ENCODE measurements at regions not wholly inside any gene's neighbourhood (a gene's known extent, or its start where the extent isn't known, plus 50 kb on each side); places are given as distances from the start of the nearest gene placed in this dataset.

DNA sequence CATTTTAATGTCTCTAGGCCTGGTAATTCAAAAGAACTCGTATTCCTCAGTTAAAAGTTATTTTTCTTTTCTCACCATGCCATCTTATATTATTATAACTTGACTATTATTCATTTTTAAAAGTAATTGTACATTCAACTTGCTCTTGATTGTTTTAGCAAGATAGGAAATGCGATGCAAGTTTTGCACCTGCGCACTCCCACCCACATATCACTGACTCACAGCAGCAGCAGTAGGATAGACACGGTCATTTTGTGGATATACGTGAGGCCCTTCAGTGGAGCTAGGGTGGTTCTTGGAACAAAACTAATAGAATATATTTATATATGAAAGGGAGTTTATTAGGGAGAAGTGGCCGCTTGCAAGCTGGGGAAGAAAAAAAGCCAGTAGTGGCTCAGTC, 95.5 kb upstream of the UBE3A start:
- no peak for DNase-seq (ENCODE audit: extremely low read depth, low read depth)
- TF ChIP-seq, protein P1, sequence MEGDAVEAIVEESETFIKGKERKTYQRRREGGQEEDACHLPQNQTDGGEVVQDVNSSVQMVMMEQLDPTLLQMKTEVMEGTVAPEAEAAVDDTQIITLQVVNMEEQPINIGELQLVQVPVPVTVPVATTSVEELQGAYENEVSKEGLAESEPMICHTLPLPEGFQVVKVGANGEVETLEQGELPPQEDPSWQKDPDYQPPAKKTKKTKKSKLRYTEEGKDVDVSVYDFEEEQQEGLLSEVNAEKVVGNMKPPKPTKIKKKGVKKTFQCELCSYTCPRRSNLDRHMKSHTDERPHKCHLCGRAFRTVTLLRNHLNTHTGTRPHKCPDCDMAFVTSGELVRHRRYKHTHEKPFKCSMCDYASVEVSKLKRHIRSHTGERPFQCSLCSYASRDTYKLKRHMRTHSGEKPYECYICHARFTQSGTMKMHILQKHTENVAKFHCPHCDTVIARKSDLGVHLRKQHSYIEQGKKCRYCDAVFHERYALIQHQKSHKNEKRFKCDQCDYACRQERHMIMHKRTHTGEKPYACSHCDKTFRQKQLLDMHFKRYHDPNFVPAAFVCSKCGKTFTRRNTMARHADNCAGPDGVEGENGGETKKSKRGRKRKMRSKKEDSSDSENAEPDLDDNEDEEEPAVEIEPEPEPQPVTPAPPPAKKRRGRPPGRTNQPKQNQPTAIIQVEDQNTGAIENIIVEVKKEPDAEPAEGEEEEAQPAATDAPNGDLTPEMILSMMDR (IDR thresholded peaks at IDR 0.05; ENCODE audit: low read depth, low read length, missing control alignments) = no peak
- no peak overlapping the region for H3K4me3 ChIP-seq (replicated peaks; ENCODE audit: low read depth, low read length)

DNA sequence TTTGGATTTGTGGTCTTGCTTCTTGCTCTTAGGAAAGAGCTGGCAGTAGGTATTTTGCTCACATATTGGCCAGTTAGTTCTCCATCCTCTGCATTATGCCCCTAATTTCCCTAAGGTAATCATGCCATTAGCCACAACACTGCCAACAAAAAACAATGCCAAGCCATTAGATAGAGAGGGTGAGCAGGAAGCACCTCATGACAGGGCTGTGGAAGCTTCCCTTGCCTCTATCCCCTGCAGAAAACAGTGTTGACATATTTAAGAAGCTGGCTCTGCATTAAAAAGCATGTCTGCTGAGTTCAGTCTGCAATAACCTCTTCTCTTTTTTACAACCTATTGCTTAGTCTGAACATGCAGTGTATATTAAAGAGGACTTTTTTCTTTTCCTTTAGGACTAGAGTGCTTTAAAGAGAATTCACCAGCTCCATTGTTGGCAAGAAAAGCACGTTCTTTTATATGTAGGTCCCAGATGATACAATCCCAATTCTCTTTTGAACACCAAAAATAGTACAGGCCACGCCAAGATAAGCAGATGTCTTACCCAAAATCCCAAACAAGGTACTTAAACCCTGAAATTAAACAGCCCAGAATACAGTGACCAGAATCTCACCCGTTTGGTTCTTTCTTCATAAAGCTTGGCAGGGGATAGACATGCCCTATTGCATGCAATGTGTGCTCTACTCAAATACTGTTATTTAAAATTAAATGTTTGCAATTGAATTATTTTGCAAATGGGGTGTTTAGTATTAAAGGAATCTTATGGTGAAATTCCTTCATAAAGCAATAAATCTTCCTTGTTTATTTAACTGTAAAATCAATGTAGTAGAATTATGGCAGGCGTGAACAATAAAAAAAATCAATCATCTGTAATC, 93.7 kb upstream of the UBE3A start:
- DNase-seq (ENCODE audit: extremely low read depth, low read depth) = no peak
- TF ChIP-seq, protein P1 (IDR thresholded peaks at IDR 0.05; ENCODE audit: low read depth, low read length, missing control alignments) = no peak
- no peak overlapping the region for H3K4me3 ChIP-seq (replicated peaks; ENCODE audit: low read depth, low read length)

DNA sequence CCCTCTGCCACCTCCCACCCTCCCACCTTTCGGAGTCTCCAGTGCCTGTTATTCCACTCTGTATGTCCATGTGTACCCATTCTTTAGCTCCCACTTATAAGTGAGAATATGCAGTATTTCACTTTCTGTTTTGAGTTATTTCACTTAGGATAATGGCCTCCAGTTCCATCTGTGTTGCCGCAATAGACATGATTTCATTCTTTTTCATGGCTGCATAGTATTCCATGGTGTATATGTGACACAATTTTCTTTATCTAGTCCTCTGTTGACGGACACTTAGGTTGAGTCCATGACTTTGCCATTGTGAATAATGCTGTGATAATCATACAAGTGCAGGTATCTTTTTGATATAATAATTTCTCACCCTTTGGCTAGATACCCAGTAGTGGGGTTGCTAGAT, 91.0 kb upstream of the UBE3A start:
- no peak for DNase-seq (ENCODE audit: extremely low read depth, low read depth)
- TF ChIP-seq, protein P1 (IDR thresholded peaks at IDR 0.05; ENCODE audit: low read depth, low read length, missing control alignments) = no peak
- H3K4me3 ChIP-seq (replicated peaks; ENCODE audit: low read depth, low read length) = no peak overlapping the region

DNA sequence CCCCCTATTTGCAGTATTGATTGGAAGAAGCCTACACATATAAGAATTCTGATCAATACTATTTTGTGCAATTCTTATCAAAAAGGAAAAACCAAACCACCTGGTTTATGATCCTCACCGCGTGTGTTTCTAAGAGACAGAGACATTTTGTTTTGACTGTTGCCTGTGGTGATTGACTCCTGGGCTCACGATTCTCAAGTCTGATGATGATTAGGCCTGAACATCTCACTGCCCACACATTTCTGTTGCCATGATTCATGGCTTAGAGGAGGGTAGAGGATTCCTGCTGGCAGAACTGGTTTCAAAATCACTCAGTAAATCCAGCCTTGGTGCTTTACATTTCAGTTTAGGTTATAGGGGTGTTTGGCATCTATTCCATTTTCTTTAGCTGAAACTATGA, 88.3 kb upstream of the UBE3A start:
- H3K4me3 ChIP-seq (replicated peaks; ENCODE audit: low read depth, low read length) = no peak overlapping the region
- no peak for DNase-seq (ENCODE audit: extremely low read depth, low read depth)
- TF ChIP-seq, protein P1 (IDR thresholded peaks at IDR 0.05; ENCODE audit: low read depth, low read length, missing control alignments) = no peak

DNA sequence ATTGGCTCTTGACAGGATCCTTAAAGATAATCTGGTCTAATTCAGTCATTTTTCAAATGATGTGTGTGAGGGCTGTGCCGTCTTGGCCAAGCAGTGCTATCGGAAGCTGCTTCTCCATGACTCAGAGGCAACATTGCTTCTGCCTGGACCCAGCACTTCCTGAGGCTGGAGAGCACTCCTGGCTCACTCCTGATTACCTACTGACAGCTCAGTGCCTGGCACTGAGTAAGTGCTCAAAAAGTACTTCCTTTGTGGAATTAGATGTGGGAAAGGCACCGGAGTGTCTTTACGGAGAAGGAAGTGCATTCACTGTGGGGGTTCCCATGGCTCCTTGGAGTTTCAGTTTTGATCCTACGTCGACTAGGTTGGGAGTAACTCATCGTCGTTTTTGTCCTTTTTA, 86.9 kb upstream of the UBE3A start:
- no peak overlapping the region for H3K4me3 ChIP-seq (replicated peaks; ENCODE audit: low read depth, low read length)
- TF ChIP-seq, protein P1 (IDR thresholded peaks at IDR 0.05; ENCODE audit: low read depth, low read length, missing control alignments) = no peak
- DNase-seq (ENCODE audit: extremely low read depth, low read depth) = no peak

DNA sequence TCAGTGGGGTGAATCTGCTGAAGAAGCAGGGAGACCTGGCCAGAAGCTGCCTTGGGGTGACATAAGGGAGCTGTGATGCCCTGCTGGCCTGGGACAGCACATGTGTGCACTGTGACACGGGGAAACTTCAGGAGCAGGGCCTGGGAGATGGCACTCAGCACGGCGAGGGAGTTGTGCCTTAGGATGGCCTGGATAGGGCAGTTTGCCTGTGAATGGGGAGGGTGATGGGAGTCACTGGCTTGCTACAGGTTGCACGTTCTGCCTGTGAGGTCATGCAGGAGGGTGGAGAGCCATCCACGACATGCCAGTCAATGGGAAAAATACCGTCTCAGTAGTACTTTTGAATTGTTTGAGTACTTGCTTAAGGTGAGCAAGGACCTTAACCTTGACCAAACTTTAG, 76.8 kb upstream of the UBE3A start:
- DNase-seq (ENCODE audit: extremely low read depth, low read depth) = no peak
- H3K4me3 ChIP-seq (replicated peaks; ENCODE audit: low read depth, low read length) = no peak overlapping the region
- TF ChIP-seq, protein P1 (IDR thresholded peaks at IDR 0.05; ENCODE audit: low read depth, low read length, missing control alignments) = no peak
